GM23338 (cell line): ENCODE measurements at regions not wholly inside any gene's neighbourhood (a gene's known extent, or its start where the extent isn't known, plus 50 kb on each side); places are given as distances from the start of the nearest gene placed in this dataset.

Source experiments
- CTCF ChIP-seq, 2 experiments: fragments of 200-600 bp in 1 of 2; sonication (generic) in 1 of 2; conservative IDR thresholded peaks; 2 replicates each; pipeline versions ENCODE4 v1.5.1 to v1.6.1; 2016 to 2017; ENCODE audit warnings: antibody characterized with exemption in 2 of 2, low read depth in 2 of 2, mild to moderate bottlenecking in 2 of 2, moderate library complexity in 1 of 2
- EZH2 ChIP-seq: fragments of 200-600 bp; sonication (generic); IDR thresholded peaks from one replicate; pipeline ENCODE4 v1.8.0; 2017; ENCODE audit warnings: antibody characterized with exemption, mild to moderate bottlenecking, low read depth; ENCODE audit not compliant: unreplicated experiment
- TF ChIP-seq, protein P1 (sequence below): IDR thresholded peaks from one replicate; pipeline ENCODE4 v1.6.1; 2018; ENCODE audit warnings: antibody characterized with exemption; ENCODE audit not compliant: unreplicated experiment

- TF ChIP-seq CTCF (conservative IDR thresholded peaks at IDR 0.05; ENCODE audit: low read depth in 2 of 2) (no peak), EZH2 (no peak)
- TF ChIP-seq, protein P1, sequence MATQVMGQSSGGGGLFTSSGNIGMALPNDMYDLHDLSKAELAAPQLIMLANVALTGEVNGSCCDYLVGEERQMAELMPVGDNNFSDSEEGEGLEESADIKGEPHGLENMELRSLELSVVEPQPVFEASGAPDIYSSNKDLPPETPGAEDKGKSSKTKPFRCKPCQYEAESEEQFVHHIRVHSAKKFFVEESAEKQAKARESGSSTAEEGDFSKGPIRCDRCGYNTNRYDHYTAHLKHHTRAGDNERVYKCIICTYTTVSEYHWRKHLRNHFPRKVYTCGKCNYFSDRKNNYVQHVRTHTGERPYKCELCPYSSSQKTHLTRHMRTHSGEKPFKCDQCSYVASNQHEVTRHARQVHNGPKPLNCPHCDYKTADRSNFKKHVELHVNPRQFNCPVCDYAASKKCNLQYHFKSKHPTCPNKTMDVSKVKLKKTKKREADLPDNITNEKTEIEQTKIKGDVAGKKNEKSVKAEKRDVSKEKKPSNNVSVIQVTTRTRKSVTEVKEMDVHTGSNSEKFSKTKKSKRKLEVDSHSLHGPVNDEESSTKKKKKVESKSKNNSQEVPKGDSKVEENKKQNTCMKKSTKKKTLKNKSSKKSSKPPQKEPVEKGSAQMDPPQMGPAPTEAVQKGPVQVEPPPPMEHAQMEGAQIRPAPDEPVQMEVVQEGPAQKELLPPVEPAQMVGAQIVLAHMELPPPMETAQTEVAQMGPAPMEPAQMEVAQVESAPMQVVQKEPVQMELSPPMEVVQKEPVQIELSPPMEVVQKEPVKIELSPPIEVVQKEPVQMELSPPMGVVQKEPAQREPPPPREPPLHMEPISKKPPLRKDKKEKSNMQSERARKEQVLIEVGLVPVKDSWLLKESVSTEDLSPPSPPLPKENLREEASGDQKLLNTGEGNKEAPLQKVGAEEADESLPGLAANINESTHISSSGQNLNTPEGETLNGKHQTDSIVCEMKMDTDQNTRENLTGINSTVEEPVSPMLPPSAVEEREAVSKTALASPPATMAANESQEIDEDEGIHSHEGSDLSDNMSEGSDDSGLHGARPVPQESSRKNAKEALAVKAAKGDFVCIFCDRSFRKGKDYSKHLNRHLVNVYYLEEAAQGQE: no peak
These were observed 688.0 kb downstream of the VRK1 start for GRCh38 chr14:97485201-97485600.
